AG04450 (cell line): ENCODE measurements at regions not wholly inside any gene's neighbourhood (a gene's known extent, or its start where the extent isn't known, plus 50 kb on each side); places are given as distances from the start of the nearest gene placed in this dataset.

Experiments
- CTCF ChIA-PET: fragments of 300-600, 350-600 bp; formaldehyde crosslinking; extraction: SDS; loops from one replicate; lab custom pipeline; 2022; ENCODE audit warnings: antibody characterized with exemption, inconsistent platforms; lab: Charles Lee
- POLR2A ChIA-PET: fragments of 350-600 bp; formaldehyde crosslinking; extraction: SDS; loops from one replicate; lab custom pipeline; 2021; ENCODE audit warnings: antibody characterized with exemption, inconsistent platforms; lab: Yijun Ruan, JAX
- DNase-seq: peaks from one replicate; pipeline ENCODE4 v3.0.0-alpha.2; 2011; ENCODE audit warnings: low read depth, low spot score
- H3K27ac ChIP-seq: one replicate; pipeline ENCODE4 v1.5.1; 2012; ENCODE audit warnings: low read depth, low read length, control low read depth
- H3K27me3 ChIP-seq: one replicate; pipeline ENCODE4 v1.6.0; 2012; ENCODE audit warnings: low read length; ENCODE audit not compliant: control insufficient read depth, insufficient read depth
- H3K4me3 ChIP-seq: 2 replicates; pipeline ENCODE4 v1.5.1; 2011; ENCODE audit warnings: mild to moderate bottlenecking, low read depth, low read length, control low read depth
- H3K9me3 ChIP-seq: 2 replicates; pipeline ENCODE4 v1.5.1; 2012; ENCODE audit warnings: low read length; ENCODE audit not compliant: control insufficient read depth, insufficient read depth
- TF ChIP-seq, protein P1 (sequence below): IDR thresholded peaks from 2 replicates; pipeline ENCODE4 v1.5.1; 2011; ENCODE audit warnings: low read depth, low read length, control low read depth, inconsistent platforms

DNA sequence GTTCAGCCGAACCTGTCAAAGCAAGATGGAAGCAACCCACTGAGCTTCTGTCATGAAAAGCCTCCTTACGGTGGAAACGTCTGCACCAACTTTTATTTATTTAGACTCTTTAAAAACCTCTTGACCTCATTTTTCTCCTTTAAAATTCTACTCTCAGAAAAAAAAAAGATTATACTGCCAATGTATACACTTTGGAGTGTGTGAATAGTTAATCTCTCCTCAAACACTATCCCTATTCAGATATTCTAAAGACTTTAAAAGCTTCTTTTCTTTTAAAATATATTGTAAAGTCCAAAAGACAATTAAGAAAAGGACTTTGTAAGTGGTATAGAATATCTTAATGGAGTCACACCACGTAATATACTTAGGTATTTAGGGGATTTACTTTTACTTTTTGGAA, 335.2 kb upstream of the SEMA3D start:
- no peak overlapping the region for H3K27ac ChIP-seq
- DNase-seq = no peak
- no peak overlapping the region for H3K4me3 ChIP-seq
- ChIA-PET CTCF (interaction anchor here (1.6 kb wide), 1 partner anchor 32 kb away, joined by 5 read pairs; no protein-coding TSS in a partner anchor), POLR2A (no interaction called here)
- H3K27me3 ChIP-seq = no peaks in the 10 kb centered on the region
- H3K9me3 ChIP-seq = no peaks in the 10 kb centered on the region
- TF ChIP-seq, protein P1, sequence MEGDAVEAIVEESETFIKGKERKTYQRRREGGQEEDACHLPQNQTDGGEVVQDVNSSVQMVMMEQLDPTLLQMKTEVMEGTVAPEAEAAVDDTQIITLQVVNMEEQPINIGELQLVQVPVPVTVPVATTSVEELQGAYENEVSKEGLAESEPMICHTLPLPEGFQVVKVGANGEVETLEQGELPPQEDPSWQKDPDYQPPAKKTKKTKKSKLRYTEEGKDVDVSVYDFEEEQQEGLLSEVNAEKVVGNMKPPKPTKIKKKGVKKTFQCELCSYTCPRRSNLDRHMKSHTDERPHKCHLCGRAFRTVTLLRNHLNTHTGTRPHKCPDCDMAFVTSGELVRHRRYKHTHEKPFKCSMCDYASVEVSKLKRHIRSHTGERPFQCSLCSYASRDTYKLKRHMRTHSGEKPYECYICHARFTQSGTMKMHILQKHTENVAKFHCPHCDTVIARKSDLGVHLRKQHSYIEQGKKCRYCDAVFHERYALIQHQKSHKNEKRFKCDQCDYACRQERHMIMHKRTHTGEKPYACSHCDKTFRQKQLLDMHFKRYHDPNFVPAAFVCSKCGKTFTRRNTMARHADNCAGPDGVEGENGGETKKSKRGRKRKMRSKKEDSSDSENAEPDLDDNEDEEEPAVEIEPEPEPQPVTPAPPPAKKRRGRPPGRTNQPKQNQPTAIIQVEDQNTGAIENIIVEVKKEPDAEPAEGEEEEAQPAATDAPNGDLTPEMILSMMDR = no peak

DNA sequence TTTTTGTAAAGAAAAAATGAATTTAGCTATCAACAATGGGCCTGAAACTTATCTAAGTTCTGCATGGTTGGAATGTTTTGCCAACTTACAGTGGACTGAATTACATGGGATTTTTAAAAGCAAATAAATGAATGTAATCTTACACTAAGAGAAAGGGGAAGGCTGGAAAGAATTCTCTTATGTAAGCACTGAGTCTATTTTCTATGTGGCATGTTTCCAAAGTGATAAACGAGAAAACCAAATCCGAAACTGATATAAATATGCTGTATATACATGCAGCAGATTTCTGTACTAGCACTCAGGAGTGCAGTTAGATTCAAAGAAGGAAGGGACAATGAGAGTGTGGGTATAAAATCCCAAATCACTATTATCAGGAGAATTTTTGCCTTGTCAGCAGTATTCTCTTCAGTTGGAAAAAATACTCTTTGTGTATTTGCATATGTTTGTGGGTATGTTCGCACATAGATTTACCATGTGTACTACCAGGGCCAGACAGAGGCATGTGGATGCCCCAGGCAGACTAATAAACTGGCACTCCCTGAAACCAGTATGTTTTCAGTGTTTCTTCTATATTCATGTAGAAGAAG, 334.3 kb upstream of the SEMA3D start:
- CTCF ChIA-PET = no interaction called here
- peak; percentile 41 for DNase-seq
- POLR2A ChIA-PET = no interaction called here
- H3K9me3 ChIP-seq = no peaks in the 10 kb centered on the region
- no peaks in the 10 kb centered on the region for H3K27me3 ChIP-seq
- H3K27ac ChIP-seq = no peak overlapping the region
- no peak overlapping the region for H3K4me3 ChIP-seq
- TF ChIP-seq, protein P1 = no peak

DNA sequence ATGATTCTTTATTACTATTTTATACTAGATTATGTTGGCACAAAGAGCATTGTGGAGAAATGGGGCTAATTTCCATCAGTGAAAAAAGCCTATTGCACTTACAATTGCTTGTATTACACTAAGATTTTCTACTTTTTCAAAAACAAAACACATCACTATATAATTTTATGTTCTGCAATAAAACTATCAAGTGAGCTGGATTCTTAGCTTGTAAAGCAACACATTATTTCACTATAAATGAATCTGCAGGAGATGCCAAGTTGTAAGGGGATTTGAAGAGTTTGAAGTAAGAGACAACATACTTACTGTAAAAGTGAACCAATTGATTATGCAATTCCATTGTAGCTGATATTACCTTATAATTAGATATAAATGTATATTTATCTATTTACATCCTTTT, 333.3 kb upstream of the SEMA3D start:
- no peaks in the 10 kb centered on the region for H3K9me3 ChIP-seq
- TF ChIP-seq, protein P1 = no peak
- CTCF ChIA-PET = interaction anchor here (0.7 kb wide), 1 partner anchor 12 kb away, joined by 3 read pairs; no protein-coding TSS in a partner anchor
- no peaks in the 10 kb centered on the region for H3K27me3 ChIP-seq
- DNase-seq = no peak
- no peak overlapping the region for H3K4me3 ChIP-seq
- no peak overlapping the region for H3K27ac ChIP-seq
- POLR2A ChIA-PET = no interaction called here

DNA sequence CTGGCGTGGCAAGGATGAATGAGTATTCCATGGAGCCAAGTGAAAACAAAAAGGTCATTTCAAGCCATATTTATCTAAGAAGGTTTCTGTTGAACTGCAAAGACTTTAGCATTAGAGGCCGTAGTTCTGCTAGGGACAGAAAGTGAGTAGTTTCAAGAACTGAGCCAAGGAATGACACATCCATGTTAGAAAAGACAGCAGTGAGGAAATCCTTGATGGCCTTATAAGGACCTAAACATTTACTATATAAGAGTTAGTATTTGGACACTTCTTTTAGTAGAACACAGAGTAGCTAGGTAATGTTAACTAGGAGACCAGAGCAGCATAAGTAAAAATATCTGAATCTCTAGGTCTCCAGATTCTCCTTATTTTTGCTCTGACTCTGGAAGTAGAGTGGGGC, 329.8 kb upstream of the SEMA3D start:
- H3K4me3 ChIP-seq = no peak overlapping the region
- ChIA-PET POLR2A (no interaction called here), CTCF (no interaction called here)
- TF ChIP-seq, protein P1 = no peak
- no peaks in the 10 kb centered on the region for H3K27me3 ChIP-seq
- no peaks in the 10 kb centered on the region for H3K9me3 ChIP-seq
- no peak overlapping the region for H3K27ac ChIP-seq
- no peak for DNase-seq

DNA sequence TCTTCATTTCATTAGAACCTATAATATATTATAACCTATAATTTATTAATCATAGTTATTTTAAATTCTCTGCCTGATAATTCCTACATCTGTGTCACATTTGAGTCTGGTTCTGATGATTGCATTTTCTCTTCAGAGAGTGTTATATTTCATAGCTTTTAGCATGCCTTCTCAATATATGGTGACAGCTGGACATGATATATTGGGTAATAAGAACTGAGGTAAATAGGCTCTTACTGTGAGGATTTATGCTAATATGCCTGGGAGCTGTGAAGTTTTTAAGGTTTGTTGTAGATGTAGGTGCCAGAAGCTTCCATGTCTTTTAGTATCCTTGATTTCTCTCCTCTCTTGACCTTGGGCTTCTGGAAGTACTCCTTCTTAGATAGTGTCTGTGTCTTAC, 325.9 kb upstream of the SEMA3D start:
- DNase-seq = no peak
- no peaks in the 10 kb centered on the region for H3K9me3 ChIP-seq
- ChIA-PET POLR2A (no interaction called here), CTCF (no interaction called here)
- TF ChIP-seq, protein P1 = no peak
- no peak overlapping the region for H3K4me3 ChIP-seq
- H3K27ac ChIP-seq = no peak overlapping the region
- H3K27me3 ChIP-seq = no peaks in the 10 kb centered on the region
